GM12878 (cell line): ENCODE measurements at regions not wholly inside any gene's neighbourhood (a gene's known extent, or its start where the extent isn't known, plus 50 kb on each side); places are given as distances from the start of the nearest gene placed in this dataset.

ENCODE experiments used
- ATAC-seq: fragments of 200-7000 bp; cut with Tn5 transposase; 3 replicates; pipeline ENCODE4 v1.9.1; 2020; ENCODE audit warnings: mild to moderate bottlenecking, moderate library complexity
- BruUV-seq: library from RNA; stranded (reverse); fragments of 400-500 nt; replicated peaks from 2 replicates; lab custom pipeline; 2021; lab: Mats Ljungman, UMichigan
- CTCF ChIA-PET: fragments of 300-600 bp; sonication (Branson Sonifier 250); formaldehyde crosslinking; extraction: SDS; loops from one replicate; lab custom pipeline; 2021; ENCODE audit warnings: inconsistent platforms; lab: Yijun Ruan, JAX
- POLR2A ChIA-PET: fragments of 350-600 bp; formaldehyde crosslinking; extraction: SDS; loops from one replicate; lab custom pipeline; 2021; ENCODE audit warnings: inconsistent platforms; lab: Charles Lee
- RAD21 ChIA-PET: fragments of 300-600 bp; sonication (Branson Sonifier 250); formaldehyde crosslinking; loops from one replicate; lab custom pipeline; 2023; ENCODE audit warnings: antibody characterized with exemption; ENCODE audit not compliant: unreplicated experiment; lab: Charles Lee
- SMC1A ChIA-PET: fragments of 300-600 bp; sonication (Branson Sonifier 250); formaldehyde crosslinking; loops from one replicate; lab custom pipeline; 2023; ENCODE audit not compliant: unreplicated experiment, uncharacterized antibody; lab: Charles Lee
- DNase-seq: peaks from one replicate; pipeline ENCODE4 v3.0.0-alpha.2; 2011; ENCODE audit warnings: low read depth, low spot score
- FAIRE-seq: peaks from 3 replicates; lab custom pipeline; 2011; peaks lifted over from hg19 to GRCh38; lab: Jason Lieb, UNC
- H2AFZ ChIP-seq: 2 replicates; pipeline ENCODE4 v1.6.0; 2011; ENCODE audit warnings: low read depth, low read length, control low read depth; ENCODE audit not compliant: control insufficient read depth
- H3K27ac ChIP-seq: 2 replicates; pipeline ENCODE4 v1.5.1; 2011; ENCODE audit warnings: control low read depth; ENCODE audit not compliant: control insufficient read depth, insufficient read depth
- H3K27me3 ChIP-seq, 2 experiments: replicated peaks in 1 of 2; 2 replicates each; pipeline versions ENCODE4 v1.6.0 to v1.6.1; 2011; ENCODE audit warnings: low read length in 1 of 2; ENCODE audit not compliant: control insufficient read depth in 2 of 2, insufficient read depth in 2 of 2
- H3K36me3 ChIP-seq, 2 experiments: 2 replicates each; pipeline ENCODE4 v1.5.1; 2011; ENCODE audit warnings: low read length in 1 of 2; ENCODE audit not compliant: control insufficient read depth in 2 of 2, insufficient read depth in 2 of 2
- H3K4me1 ChIP-seq: 2 replicates; pipeline ENCODE4 v1.6.1; 2011; ENCODE audit warnings: mild to moderate bottlenecking, low read length, moderate library complexity, mixed read lengths; ENCODE audit not compliant: control insufficient read depth, insufficient read depth
- H3K4me2 ChIP-seq: 2 replicates; pipeline ENCODE4 v1.6.0; 2011; ENCODE audit warnings: control low read depth; ENCODE audit not compliant: control insufficient read depth, insufficient read depth
- H3K4me3 ChIP-seq: fragments of 200-600 bp; sonication (generic); 2 replicates; pipeline ENCODE4 v1.5.1; 2016
- H3K79me2 ChIP-seq: 2 replicates; pipeline ENCODE4 v1.6.0; 2011; ENCODE audit warnings: low read length; ENCODE audit not compliant: control insufficient read depth, insufficient read depth
- H3K9ac ChIP-seq: 2 replicates; pipeline ENCODE4 v1.8.0; 2011; ENCODE audit warnings: low read length, control low read depth, mixed read lengths; ENCODE audit not compliant: control insufficient read depth, insufficient read depth
- H3K9me3 ChIP-seq: replicated peaks from 3 replicates; pipeline ENCODE4 v1.5.1; 2011; ENCODE audit warnings: mild to moderate bottlenecking, low read length; ENCODE audit not compliant: control insufficient read depth, insufficient read depth
- H4K20me1 ChIP-seq: 2 replicates; pipeline ENCODE4 v1.6.0; 2011; ENCODE audit not compliant: control insufficient read depth, insufficient read depth
- BACH1 ChIP-seq: fragments of 450-650 bp; IDR thresholded peaks from 2 replicates; pipeline ENCODE4 v1.6.1; 2017; ENCODE audit warnings: mild to moderate bottlenecking, borderline replicate concordance
- CBX3 ChIP-seq: fragments of 200-600 bp; sonication (generic); IDR thresholded peaks from 2 replicates; pipeline ENCODE4 v1.6.1; 2016; ENCODE audit warnings: low read depth, borderline replicate concordance
- CREM ChIP-seq: IDR thresholded peaks from 2 replicates; pipeline ENCODE4 v1.6.1; 2014; ENCODE audit warnings: antibody characterized with exemption, low read depth
- CTCF ChIP-seq, 3 experiments: IDR thresholded peaks in 2 of 3; conservative IDR thresholded peaks in 1 of 3; 2 replicates each; pipeline ENCODE4 v1.5.1; 2011; ENCODE audit warnings: low read depth in 3 of 3, low read length in 3 of 3, mild to moderate bottlenecking in 3 of 3, control low read depth in 2 of 3, moderate library complexity in 2 of 3, inconsistent platforms in 1 of 3, mixed read lengths in 1 of 3; ENCODE audit not compliant: control insufficient read depth in 2 of 3, insufficient read depth in 1 of 3; ENCODE audit errors: extremely low read depth in 1 of 3
- DPF2 ChIP-seq: fragments of 450-650 bp; IDR thresholded peaks from 2 replicates; pipeline ENCODE4 v1.6.1; 2017; ENCODE audit warnings: mild to moderate bottlenecking
- ELK1 ChIP-seq: IDR thresholded peaks from 2 replicates; pipeline ENCODE4 v1.6.1; 2012; ENCODE audit warnings: low read depth, low read length, improper control_type of control experiment
- MLLT1 ChIP-seq: fragments of 450-650 bp; IDR thresholded peaks from 2 replicates; pipeline ENCODE4 v1.6.1; 2016; ENCODE audit warnings: mild to moderate bottlenecking
- MTA2 ChIP-seq: fragments of 450-650 bp; IDR thresholded peaks from 2 replicates; pipeline ENCODE4 v1.6.1; 2016; ENCODE audit warnings: low read depth, mild to moderate bottlenecking, moderate library complexity
- POLR2AphosphoS5 ChIP-seq: IDR thresholded peaks from 2 replicates; pipeline ENCODE4 v1.6.1; 2011; ENCODE audit warnings: mild to moderate bottlenecking, low read length, inconsistent platforms
- RB1 ChIP-seq: fragments of 450-650 bp; formaldehyde crosslinking; IDR thresholded peaks from 2 replicates; pipeline ENCODE4 v1.6.1; 2017; ENCODE audit warnings: mild to moderate bottlenecking, borderline replicate concordance
- SMARCA5 ChIP-seq: fragments of 450-650 bp; IDR thresholded peaks from 2 replicates; pipeline ENCODE4 v1.6.1; 2017; ENCODE audit warnings: mild to moderate bottlenecking
- ZNF592 ChIP-seq: fragments of 450-650 bp; IDR thresholded peaks from 2 replicates; pipeline ENCODE4 v1.6.1; 2017; ENCODE audit warnings: mild to moderate bottlenecking, moderate library complexity
- ZNF622 ChIP-seq: fragments of 450-650 bp; IDR thresholded peaks from 2 replicates; pipeline ENCODE4 v1.6.1; 2017; ENCODE audit warnings: mild to moderate bottlenecking, inconsistent platforms
- whole genome bisulfite sequencing: methylation state at CpG from one replicate; pipeline ENCODE4 v1.1.6; 2016; ENCODE audit warnings: low lambda C conversion rate; ENCODE audit not compliant: insufficient replicate concordance, insufficient coverage; ENCODE audit errors: missing lambda C conversion rate; 5-methylcytosine and 5-hydroxymethylcytosine counted together
- in situ Hi-C: fragments of 300-500 bp; cut with MboI; formaldehyde crosslinking; loops from 9 replicates; pipeline ENCODE4 v1.14.3; 2018; ENCODE audit warnings: mixed read lengths
- intact Hi-C: fragments of 100-400 bp; cut with micrococcal nuclease; formaldehyde crosslinking; loops from one replicate; pipeline ENCODE4 v1.14.2; 2022; ENCODE audit not compliant: unreplicated experiment

- H2AFZ ChIP-seq = no peak overlapping the region
- H4K20me1 ChIP-seq = no peaks in the 10 kb centered on the region
- WGBS = 25% methylated on average over 1 of the region's 1 CpG
- SMC1A ChIA-PET = interaction anchor here (1.1 to 1.3 kb wide), 2 partner anchors 16 to 24 kb away, joined by 3 to 4 read pairs; no protein-coding TSS in a partner anchor
- no peaks in the 10 kb centered on the region for H3K36me3 ChIP-seq
- DNase-seq (no peak), FAIRE-seq (no peak), ATAC-seq (no peak)
- TF ChIP-seq RB1 (no peak), DPF2 (no peak), ZNF592 (no peak), SMARCA5 (no peak), CBX3 (no peak), MLLT1 (no peak), ELK1 (no peak), MTA2 (no peak), ZNF622 (no peak), BACH1 (no peak), CREM (no peak), POLR2AphosphoS5 (no peak), CTCF (IDR thresholded peaks at IDR 0.05 in 2 of 3, conservative IDR thresholded peaks at IDR 0.05 in 1 of 3; ENCODE audit: control insufficient read depth in 2 of 3, extremely low read depth in 1 of 3, insufficient read depth in 1 of 3, low read depth in 3 of 3, low read length in 3 of 3) (no peak)
- in situ Hi-C loops = no loop called here
- H3K4me3 ChIP-seq = no peak overlapping the region
- BruUV-seq = no TSS peak
- H3K4me1 ChIP-seq = no peaks in the 10 kb centered on the region
- CTCF ChIA-PET = interaction anchor here (0.8 kb wide), 1 partner anchor 36 kb away, joined by 3 read pairs; no protein-coding TSS in a partner anchor
- RAD21 ChIA-PET = no interaction called here
- intact Hi-C loops = no loop called here
- no peaks in the 10 kb centered on the region for H3K27me3 ChIP-seq
- H3K4me2 ChIP-seq = no peak overlapping the region
- no peaks in the 10 kb centered on the region for H3K9me3 ChIP-seq
- H3K9ac ChIP-seq = no peak overlapping the region
- no peaks in the 10 kb centered on the region for H3K79me2 ChIP-seq
- no peak overlapping the region for H3K27ac ChIP-seq
- POLR2A ChIA-PET = no interaction called here
Observed at GRCh38 chr9:113719919-113720318, 156.2 kb upstream of the ZNF618 start.
